ENCODE measurements at regions not wholly inside any gene's neighbourhood (a gene's known extent, or its start where the extent isn't known, plus 50 kb on each side); places are given as distances from the start of the nearest gene placed in this dataset.
"Not testable (repeated sequence)": the region's sequence is repeated elsewhere in the genome, so short reads cannot be mapped to it uniquely, and the experiment has no call there.

DNA sequence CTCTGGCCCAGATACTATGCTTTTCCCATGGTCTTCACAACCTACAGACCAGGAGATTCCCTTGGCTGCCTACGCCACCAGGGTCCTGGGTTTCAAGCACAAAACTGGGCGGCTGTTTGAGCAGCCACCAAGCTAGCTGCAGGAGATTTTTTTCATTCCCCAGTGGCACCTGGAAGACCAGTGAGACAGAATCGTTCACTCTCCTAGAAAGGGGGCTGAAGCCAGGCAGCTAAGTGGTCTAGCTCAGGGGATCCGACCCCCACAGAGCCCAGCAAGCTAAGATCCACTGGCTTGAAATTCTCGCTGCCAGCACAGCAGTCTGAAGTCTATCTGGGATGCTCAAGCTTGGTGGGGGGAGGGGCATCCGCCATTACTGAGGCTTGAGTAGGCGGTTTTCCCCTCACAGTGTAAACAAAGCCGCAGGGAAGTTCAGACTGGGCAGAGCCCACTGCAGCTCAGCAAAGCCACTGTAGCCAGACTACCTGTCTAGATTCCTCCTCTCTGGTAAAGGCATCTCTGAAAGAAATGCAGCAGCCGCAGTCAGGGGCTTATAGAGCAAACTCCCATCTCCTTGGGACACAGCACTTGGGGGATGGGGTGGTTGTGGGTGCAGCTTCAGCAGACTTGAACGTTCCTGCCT, 168.7 kb upstream of the ADAMTSL1 start:
- DNase-seq = not testable (repeated sequence)

- no peak for DNase-seq
Observed at GRCh38 chr9:18314316-18314715, 159.6 kb upstream of the ADAMTSL1 start.

DNA sequence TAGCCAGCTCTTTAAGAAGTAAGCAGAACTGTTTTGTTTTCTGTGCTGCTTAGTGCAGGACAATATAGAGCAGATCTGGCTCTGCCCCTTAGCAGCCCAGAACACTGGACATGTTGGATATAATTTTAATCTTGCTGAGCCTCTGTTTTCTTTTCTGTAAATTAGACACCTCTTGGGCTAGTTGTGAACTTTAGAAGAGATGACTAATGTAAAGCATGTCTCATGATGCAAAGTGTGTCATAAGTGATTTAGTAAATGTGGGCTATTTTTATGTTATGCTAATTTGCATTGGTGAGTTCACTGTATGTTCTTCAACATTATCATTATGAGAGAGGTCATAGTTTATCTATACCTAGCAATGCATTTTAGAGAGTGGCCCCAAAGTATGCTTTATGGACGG, 156.1 kb upstream of the ADAMTSL1 start:
- DNase-seq = no peak

DNA sequence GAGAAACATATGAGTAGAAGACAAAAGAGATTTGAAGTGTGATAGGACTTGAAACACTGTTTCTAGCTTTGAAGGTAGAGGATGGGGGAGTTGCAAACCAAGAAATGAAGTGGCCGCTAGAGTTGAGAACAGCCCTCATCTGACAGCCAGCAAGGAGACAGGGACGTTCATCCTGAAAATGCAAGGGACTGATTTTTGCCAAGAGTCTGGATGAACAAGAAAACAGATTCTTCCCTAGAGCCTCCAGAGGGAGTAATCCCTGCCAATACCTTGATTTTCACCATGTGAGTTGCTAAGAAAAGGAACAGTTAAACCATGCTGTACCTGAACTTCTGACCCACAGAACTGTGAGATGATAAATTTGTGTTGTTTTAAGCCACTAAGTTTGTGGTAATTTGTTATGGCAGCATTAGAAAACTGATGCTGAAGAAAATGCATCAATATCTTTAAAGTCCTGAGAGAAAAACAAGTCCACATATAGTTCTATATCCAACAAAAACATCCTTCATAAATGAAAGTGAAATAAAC, 154.0 kb upstream of the ADAMTSL1 start:
- DNase-seq = no peak

DNA sequence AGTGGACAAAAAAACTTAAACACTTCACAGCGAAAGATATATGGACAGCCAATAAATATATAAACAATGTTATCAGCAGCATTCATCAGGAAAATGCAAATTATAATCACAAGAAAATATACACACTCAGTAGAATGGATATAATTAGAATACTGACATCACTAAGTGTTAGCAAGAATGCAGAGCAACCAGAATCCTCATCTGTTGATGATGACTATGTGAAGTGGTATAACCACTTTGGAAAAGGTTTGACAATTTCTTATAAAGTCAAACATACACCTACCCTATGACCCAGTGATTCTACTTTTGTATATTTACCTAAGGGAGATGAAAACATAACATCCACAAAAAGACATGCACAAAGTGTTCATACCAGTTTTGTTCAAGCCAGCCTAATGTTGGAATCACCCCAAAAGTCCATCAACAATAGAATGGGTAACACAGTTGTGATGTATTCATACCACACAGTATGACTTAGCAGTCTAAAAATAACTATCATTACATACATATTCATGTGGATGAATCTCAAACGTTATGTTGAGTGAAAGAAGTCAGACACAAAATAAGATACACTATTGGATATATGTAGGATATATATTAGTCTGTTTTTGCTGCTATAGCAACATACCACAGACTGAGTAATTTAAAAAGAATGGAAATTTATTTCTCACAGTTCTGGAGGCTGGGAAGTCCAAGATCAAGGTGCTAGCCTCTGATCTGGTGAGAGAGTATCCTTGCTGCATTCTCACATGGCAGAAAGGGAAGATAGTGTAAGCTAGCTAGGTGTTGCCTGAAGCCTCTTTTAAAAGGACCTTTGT, 148.8 kb upstream of the ADAMTSL1 start:
- DNase-seq = no peak

GRCh38 chr9:18325746-18326011, 148.3 kb upstream of the ADAMTSL1 start:
- not testable (repeated sequence) for DNase-seq

DNA sequence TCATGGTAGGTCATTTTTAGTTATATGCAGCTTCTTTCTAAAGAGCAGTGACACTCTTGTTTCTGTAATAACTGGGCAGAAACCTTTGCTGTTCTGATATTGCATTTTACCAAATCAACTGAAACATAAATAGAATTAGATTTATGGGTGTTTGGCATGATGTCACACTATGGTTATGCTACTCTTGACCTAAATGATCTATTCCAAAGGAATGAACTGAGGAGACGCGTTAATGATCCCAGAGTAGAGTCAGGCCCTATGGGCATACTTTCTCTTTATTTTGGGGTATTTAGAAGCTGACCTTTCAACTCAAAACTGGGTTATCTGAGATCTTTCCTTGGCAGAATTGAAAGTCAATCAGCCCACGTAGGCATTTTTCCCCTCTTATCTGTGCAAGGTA, 146.8 kb upstream of the ADAMTSL1 start:
- no peak for DNase-seq

DNA sequence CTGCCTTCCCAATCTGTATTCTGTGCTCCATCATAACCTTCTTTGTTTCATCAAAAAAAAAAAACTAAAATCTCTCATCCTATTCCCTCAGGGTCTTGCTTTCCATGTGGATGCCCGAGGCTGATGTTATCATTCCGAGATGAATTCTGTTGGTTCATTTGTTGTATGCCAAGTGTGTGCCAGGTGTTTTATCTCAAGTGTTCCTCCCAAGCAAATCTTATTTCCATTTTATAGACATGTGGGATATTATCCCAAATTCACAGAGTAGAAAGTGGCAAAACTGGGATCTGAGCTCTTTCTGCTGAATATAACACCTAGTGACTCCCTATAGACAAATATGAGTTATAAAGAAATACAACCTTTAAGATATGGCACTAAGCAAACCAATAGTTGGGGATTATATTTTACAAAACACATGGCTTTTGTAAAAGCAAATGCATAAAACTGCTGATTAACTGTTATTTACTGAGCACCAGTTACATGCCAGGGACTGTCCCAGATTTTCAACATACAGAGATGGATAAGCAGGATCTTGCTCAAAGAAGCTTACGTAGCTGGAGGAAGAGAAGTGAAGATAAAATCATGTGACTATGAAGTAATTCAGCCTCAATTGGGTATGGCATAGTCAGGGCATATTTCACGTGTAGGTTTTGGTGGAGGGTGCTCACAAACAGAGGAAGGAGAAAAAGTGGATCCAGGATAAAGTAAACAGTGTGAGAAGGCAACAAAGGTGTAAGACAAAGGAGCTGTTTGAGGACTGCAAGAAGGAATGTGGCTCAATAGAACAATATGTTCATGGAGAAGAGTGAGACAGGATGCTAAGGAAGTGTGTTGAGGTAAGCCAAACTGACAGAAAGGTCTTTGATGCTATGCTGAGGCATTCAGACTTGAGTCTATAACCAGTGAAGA, 143.3 kb upstream of the ADAMTSL1 start:
- DNase-seq = no peak

- DNase-seq = no peak
Observed at GRCh38 chr9:18331310-18331684, 142.7 kb upstream of the ADAMTSL1 start.

DNA sequence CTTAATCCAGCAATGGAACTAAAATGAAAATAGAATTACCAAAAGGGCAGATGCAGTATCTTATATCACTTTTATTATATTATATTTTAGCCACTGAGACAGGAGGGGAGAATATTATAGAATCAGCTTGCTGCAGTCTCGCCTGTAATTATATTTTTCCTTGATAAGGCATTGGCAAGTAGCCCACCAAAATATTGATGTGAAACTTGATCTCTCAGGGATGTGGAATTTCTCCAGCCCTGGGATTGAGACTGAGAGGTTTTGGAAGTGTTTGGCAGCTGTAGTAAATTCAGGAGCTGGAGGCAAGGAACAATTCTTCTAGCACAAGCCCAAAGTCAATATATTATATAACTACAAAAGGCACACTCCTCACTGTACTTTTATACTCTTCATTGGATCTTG, 142.1 kb upstream of the ADAMTSL1 start:
- DNase-seq = no peak

- no peak for DNase-seq
Observed at GRCh38 chr9:18333157-18333556, 140.8 kb upstream of the ADAMTSL1 start.

- DNase-seq = no peak
Observed at GRCh38 chr9:18335825-18336224, 138.1 kb upstream of the ADAMTSL1 start.

DNA sequence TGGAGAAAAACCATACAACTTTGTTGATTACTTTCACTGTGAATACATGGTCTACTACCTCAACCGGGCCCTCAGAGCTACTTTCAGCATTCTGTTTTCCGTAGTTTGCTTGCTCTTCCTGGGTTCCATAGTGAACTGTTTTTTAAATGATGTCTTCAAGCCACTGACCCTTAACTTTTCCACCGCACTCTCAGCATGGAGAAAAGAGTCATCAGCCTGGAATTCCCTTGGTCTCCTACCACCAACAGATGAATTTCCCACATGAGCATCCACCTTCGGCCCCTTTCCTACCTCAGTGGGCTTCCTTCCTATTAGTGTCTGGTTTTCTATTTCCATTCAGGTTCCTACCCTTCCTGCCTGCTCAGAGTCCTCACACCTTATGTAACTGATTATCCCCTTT, 135.9 kb upstream of the ADAMTSL1 start:
- DNase-seq = no peak

- no peak for DNase-seq
Observed at GRCh38 chr9:18343784-18344183, 130.2 kb upstream of the ADAMTSL1 start.

GRCh38 chr9:18346745-18347144, 127.2 kb upstream of the ADAMTSL1 start:
- DNase-seq = no peak

- DNase-seq = no peak
Observed at GRCh38 chr9:18347386-18348082, 126.4 kb upstream of the ADAMTSL1 start.

GRCh38 chr9:18348083-18348475, 125.9 kb upstream of the ADAMTSL1 start:
- no peak for DNase-seq

DNA sequence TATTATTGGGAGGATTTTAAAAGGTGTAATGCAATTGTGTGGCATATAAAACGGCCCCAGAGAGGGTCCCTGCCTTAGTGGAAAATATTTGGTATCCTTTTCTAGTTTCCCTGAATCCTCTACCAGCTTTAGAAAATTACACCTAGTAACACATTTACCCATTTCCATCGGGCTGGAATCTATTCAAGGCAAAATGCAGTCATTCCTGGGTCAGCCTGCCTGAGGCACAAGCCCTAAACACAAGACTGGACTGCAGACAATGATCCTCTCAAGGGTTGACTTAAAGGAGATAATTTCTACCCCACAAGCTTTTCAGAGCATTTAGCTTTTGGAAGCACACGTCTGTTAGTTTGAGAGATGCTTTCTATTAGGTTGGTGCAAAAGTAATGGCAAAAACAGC, 124.4 kb upstream of the ADAMTSL1 start:
- no peak for DNase-seq

- DNase-seq = no peak
Observed at GRCh38 chr9:18350036-18350435, 123.9 kb upstream of the ADAMTSL1 start.

DNA sequence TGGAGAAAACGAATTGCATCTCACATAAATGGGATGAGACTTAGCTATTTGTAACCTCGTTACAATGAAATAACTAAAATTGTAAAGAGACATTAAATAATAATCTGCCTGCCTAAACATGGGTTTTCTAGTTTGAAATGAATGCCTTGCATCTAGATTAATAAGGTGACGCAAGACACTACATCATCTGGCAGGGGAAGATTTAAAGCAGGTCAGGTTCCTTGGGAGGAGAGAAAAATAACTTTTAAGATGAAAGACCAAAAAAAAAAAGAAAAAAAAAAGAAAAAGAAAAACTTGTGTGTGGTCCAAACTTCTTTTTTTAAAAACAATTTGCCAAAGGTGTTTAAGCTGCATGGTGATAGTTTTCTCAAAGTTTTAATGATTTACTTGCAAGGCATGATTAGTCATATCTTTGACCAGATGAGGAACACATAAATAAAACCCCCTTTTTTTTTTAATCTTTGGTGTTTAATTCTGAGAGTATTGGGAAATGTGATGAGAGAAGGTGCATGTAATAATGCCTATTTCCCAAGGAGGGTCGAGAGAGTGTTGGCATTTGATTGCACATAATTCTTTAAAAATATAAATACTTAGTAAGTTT, 122.9 kb upstream of the ADAMTSL1 start:
- no peak for DNase-seq

DNA sequence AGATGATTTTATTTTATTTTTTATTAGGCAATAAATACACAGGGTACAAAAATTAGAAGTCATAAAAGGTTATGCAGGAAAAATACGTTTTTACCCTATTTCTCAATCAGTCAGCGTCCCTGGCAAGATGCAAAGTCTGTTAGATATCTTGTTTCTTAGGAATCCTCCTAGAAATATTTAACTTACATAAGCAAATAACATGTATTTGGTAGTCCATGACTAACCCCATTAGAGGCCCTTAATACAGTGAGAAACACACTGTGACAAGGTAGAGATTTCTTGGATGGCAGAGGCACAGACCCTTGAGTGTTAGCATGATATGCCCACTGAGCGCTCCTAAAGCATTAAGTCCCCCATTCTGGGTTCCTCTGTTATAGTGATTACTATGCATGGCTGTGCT, 121.2 kb upstream of the ADAMTSL1 start:
- DNase-seq = no peak

DNA sequence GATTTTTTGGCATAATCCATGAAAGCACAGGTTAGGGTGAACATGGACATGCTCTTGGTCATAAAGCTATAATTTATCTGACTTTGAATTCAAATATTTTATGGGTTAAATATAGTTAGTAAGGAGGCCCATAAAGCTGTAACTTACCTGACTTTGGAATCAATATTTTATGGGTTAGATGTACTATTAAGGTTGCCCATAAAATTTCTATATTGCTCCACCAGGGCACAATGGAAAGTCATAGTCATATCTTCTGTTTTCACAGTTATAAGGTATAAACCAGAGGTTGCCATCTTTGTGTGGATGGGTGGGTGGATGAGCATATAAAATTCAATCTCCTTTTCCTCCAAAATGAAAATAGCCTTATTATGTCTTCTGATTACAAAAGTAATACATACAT, 120.5 kb upstream of the ADAMTSL1 start:
- DNase-seq = no peak

- no peak for DNase-seq
Observed at GRCh38 chr9:18357321-18357720, 116.6 kb upstream of the ADAMTSL1 start.
